Thyroid gland (tissue), 4 donors: ENCODE measurements at regions not wholly inside any gene's neighbourhood (a gene's known extent, or its start where the extent isn't known, plus 50 kb on each side); places are given as distances from the start of the nearest gene placed in this dataset.

Experiments used
- POLR2A ChIP-seq, 2 donors: fragments of 450-650 bp; IDR thresholded peaks; one replicate each; pipeline ENCODE4 v1.6.1; 2017; ENCODE audit warnings: antibody characterized with exemption in 2 of 2, mild to moderate bottlenecking in 2 of 2, moderate library complexity in 1 of 2
- TF ChIP-seq, protein P1 (sequence below), 6 experiments: fragments of 200-600 bp in 3 of 6; fragments of 450-650 bp in 3 of 6; sonication (generic) in 3 of 6; IDR thresholded peaks; one replicate each; pipeline ENCODE4 v1.5.1; 2016 to 2019; ENCODE audit warnings: antibody characterized with exemption in 6 of 6, mild to moderate bottlenecking in 2 of 6, inconsistent platforms in 1 of 6, moderate library complexity in 1 of 6

DNA sequence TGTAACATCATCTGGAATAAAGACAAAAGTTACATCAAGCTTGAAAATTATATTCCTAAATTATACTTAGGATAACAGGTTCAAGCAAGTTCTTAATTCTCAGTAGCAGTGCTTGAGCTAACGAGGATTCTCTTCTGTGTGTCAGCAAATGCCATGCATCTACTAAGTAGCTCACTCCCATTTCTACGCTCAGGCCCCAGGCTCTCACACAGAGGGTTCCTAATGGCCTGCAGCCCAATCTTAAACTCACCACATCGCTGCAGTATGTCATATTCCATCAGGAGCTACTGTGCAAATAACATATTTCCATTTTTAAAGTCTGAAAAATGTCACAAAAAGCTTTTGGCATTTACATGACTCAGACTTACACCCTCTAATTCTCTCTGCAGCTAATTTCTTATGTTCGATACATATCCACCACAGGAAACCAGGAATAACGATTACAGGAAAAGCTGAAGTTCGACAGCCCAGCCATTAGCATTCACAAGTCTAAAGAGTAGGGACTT lies 474.8 kb downstream of the EFNA5 start:
- TF ChIP-seq, protein P1, sequence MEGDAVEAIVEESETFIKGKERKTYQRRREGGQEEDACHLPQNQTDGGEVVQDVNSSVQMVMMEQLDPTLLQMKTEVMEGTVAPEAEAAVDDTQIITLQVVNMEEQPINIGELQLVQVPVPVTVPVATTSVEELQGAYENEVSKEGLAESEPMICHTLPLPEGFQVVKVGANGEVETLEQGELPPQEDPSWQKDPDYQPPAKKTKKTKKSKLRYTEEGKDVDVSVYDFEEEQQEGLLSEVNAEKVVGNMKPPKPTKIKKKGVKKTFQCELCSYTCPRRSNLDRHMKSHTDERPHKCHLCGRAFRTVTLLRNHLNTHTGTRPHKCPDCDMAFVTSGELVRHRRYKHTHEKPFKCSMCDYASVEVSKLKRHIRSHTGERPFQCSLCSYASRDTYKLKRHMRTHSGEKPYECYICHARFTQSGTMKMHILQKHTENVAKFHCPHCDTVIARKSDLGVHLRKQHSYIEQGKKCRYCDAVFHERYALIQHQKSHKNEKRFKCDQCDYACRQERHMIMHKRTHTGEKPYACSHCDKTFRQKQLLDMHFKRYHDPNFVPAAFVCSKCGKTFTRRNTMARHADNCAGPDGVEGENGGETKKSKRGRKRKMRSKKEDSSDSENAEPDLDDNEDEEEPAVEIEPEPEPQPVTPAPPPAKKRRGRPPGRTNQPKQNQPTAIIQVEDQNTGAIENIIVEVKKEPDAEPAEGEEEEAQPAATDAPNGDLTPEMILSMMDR (IDR thresholded peaks at IDR 0.05) = no peak
- TF ChIP-seq POLR2A (IDR thresholded peaks at IDR 0.05) = no peak
